A172 (cell line): ENCODE measurements at regions not wholly inside any gene's neighbourhood (a gene's known extent, or its start where the extent isn't known, plus 50 kb on each side); places are given as distances from the start of the nearest gene placed in this dataset.
A peak's percentile ranks its signal among the peaks of the same experiment; 100 is the strongest.
"Not testable (repeated sequence)": the region's sequence is repeated elsewhere in the genome, so short reads cannot be mapped to it uniquely, and the experiment has no call there.

ENCODE experiments used
- DNase-seq: peaks from one replicate; pipeline ENCODE4 v3.0.0-alpha.2; 2015; ENCODE audit warnings: low spot score

DNA sequence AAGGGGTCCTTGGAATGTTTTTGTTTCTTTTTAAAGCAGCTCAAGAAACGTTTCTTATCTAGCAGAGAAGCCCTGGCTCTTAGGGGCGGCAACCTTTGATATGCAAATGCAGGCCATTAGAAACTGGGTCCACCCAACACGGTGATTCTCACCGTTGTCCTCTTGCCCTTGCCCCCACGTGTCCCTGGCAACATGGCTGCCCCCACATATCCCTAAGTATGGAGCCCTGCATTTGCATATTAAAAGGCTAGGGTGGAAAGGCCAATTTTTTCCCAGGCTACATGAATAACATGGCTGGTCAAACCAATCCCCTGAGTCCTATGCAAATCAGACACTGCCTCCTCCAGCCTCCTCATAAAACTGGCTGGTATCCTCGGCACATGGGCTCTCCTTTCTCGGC is 230.1 kb upstream of the SPOPL start:
- no peak for DNase-seq

DNA sequence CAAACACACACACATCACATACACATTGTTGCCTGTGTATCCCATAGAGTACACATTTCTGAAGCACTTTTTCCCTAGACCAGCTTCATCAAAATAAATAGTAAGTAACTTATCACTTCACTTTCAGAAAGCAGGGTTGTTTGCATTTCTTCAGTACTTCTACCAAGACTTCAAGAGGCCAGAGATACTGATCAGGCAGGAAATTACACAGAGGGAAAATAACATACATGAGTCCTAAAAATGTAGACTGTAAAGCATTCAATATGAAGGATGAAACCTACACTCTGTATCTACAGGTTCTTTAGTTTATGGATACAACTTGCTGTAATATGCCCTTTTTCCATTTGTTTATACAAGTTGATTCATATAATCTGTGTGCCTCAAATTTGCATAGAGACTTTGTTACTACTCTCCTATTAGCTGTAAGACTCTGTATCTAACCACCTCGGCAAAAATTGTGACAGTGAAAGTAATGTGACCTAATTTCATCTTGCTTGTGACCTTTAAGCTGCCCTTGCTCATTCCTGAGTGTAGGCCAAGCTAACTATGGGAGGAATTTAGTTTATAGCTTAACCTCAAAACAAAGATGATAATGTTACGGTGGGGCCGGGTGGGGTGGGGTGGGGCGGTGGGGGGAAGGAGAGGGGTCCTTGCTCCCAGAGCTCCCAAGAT is 228.9 kb upstream of the SPOPL start:
- DNase-seq, result no peak

DNA sequence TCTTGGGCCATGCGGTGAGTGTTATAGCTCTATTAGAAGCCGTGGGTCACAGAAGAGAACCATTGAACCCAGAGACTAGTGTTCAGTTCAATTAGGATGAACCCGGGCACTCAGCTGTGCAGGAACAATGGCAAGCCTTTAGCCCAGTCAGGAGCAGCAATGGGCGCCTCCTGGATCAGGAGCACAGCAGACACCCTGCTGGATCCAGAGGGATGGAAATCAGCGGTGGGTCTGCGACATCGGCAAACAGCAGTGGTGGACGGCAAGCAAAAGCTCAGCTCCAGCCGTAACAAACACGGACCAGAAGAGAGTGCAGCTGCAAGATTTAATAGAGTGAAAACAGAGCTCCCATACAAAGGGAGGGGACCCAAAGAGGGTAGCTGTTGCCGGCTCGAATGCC is 228.3 kb upstream of the SPOPL start:
- DNase-seq, result not testable (repeated sequence)

DNA sequence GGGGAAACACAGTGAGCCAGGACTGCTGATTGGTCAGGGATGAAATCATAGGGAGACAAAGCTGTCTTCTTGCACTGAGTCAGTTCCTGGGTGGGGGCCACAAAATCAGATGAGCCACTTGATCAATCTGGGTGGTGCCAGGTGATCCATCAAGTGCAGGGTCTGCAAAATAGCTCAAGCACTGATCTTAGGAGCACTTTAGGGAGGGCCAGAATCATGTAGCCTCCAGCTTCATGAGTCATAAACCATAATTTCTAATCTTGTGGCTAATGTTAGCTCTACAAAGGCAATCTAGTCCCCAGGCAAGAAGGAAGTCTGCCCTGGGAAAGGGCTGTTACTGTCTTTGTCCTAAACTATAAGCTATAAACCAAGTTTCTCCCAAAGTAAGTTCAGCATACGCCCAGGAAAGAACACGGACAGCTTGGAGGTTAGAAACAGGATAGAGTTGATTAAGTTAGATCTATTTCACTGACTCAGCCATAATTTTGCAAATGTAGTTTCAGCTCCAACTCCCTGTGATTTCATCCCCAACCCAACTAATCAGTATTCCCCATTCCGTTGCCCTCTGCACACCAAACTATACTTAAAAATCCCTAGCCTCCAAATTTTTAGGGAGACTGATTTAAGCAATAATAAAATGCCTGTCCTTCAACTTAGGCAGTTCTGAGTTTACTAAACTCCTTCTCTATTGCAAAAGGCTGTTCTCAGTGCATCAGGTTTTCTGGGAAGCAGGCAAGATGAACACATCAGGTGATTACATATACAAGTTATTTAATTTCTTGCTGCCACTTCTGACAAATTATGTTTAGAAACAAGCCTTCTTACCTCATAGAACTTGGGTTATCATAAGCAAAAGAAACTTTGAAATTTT is 226.9 kb upstream of the SPOPL start:
- DNase-seq, result peak; percentile 90

DNA sequence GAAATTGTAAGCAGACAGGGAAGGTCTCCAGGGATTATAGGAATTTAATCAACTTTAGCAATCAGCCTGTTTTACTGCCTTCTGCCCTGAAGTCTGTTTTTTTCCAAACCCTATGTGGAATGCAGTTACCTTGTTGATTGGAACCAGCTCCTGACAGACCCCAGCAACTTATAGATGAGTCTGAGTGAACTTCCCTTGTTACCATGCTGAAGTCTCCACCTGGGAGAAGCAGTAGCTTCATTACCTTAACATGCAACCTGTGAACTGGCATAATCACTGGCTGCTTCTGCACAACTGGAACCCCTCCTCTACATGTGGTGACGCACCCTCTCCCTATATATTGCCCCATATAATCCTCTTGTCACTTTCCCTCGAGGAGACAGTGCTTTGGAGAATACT is 226.3 kb upstream of the SPOPL start:
- DNase-seq, result no peak

- peak; percentile 48 for DNase-seq
Observed at GRCh38 chr2:138275881-138276280, 225.7 kb upstream of the SPOPL start.

DNA sequence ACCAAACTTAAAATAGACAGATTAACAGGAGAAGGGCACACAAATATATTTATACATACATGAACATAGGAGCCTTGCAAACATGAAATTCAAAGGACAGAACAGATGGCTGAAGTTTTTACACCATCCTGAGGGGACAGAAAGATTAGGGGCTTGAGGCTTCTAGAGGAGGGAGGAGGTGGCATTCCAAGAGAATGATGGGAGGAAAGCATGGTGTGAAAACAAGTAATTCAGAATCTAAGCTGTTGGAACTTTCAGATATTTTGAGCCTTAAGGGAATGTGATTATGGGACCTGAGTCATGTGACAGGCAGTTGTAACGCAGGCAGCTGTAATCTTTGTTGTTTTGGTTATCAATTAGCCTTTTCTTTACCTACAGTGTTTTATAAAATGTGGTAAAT is 225.2 kb upstream of the SPOPL start:
- DNase-seq, result peak; percentile 23

DNA sequence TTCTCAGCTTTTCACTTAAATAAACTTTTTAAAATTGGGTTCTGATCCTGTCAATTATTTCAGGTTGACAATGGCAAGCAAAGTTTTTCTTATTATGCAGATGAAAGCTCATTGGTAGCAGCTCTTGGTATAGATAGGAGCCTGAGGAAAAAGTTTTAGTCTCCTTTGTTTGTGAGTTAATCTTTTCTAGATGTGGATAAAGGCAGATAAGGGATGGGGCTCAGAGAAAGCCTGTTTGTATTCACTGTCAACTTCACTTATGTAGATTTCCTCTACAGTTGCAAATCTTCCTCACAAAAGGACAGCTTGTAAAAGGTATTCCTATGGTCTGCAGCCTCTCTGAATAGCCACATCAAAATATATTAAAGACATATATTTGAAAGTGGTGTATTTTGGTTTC is 224.5 kb upstream of the SPOPL start:
- no peak for DNase-seq

DNA sequence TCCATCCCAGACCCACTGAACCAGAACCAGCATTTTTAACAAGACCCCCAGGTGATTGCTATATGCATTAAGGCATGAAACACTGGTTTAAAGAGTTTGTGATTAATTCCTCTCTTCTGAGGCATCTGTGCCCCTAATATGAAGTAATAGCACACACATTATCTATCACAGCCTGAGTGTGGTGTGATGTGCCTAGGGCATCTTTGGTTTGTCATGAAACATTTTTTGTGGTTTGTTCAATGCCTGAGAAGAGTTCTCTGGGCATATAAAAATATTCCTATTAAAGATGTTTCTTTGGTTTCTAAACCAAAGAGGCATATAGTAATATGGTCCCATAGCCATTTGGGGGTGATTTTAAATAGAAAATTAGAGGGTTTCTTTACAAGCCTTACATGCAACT is 221.7 kb upstream of the SPOPL start:
- DNase-seq, result no peak

DNA sequence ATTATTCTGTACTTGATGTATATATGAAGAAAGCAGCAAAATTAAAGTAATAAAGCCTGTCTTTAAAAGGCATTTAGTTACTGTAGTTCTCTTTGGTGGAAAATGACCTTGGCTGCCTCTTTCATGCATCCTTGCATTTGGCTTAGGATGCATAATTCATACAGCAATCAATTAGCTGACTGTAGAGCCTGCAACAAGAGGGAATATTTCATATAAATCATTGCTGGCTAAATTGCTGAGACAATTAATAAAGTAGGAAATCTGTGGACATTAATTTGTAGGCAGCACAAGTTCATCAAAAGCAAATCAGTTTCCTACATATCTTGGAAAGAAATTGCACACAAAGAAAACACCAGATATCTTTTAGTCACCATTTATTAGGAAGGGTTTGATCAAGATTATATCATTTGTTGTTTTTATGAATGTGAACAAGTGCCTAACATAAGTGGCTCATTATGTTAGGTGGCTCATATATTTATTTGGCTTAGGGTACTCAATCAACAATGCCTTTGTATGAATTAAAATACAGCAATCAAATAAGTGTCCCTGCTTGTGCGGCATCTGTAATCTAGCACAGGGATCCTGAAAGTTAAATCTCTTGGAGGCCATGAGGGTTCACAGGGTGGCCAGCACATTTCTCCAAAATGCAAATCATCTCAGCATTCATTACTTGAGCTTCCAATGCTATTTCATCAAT is 220.4 kb upstream of the SPOPL start:
- DNase-seq, result no peak

- DNase-seq, result no peak
Observed at GRCh38 chr2:138282014-138282672, 219.4 kb upstream of the SPOPL start.

GRCh38 chr2:138291805-138292204 is 209.8 kb upstream of the SPOPL start:
- no peak for DNase-seq

DNA sequence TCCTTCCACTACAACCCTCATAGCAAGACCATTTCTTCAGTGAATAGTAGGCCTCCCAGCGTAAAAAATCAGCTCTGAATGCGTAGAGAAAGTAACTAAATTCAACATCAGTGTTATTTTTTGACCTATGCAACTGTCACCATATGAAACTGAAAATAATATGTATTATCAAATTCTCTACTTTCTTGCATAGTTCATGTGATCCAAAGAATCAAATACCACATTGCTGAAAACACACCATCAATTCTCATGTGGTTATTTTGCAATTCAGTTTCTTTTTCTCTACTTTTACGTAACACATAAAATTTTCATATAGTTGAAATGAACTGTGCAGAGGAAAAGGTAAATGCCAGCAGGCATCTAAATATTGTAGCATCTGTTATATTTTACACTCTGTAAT is 208.5 kb upstream of the SPOPL start:
- DNase-seq, result no peak

- DNase-seq, result no peak
Observed at GRCh38 chr2:138293549-138293948, 208.0 kb upstream of the SPOPL start.

- DNase-seq, result no peak
Observed at GRCh38 chr2:138294451-138294850, 207.1 kb upstream of the SPOPL start.

GRCh38 chr2:138296365-138296764 is 205.2 kb upstream of the SPOPL start:
- DNase-seq, result no peak

DNA sequence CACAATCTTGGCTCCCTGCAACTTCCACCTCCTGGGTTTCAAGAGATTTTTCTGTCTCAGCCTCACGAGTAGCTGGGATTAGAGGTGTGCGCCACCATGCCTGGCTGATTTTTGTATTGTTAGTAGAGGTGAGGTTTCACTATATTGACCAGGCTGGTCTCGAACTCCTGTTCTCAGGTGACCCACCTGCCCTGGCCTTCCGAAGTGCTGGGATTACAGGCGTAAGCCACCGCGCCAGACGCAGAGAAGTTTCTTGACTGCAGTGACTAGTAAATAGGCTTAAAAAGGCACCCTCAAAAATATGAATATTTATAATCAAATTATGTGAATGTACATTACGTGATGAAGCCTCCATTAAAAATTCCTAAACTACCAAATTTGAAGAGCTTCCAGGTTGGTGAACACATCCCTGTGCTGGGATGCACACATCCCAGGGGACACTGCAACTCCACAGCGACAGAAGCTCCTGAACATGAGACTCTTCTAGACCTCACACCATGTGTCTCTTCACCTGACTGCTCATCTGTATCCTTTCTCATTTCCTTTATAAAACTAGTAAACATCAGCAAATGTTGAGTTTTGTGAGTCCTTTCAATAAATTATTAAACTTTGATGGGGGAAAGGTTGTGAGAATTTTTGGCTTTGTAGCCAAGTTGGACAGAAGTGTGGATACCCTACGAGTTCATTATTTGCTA is 203.3 kb upstream of the SPOPL start:
- no peak for DNase-seq

- no peak for DNase-seq
Observed at GRCh38 chr2:138298900-138299299, 202.7 kb upstream of the SPOPL start.

GRCh38 chr2:138306626-138307025 is 194.9 kb upstream of the SPOPL start:
- DNase-seq, result no peak

GRCh38 chr2:138307099-138307498 is 194.5 kb upstream of the SPOPL start:
- no peak for DNase-seq

GRCh38 chr2:138309760-138310159 is 191.8 kb upstream of the SPOPL start:
- no peak for DNase-seq

DNA sequence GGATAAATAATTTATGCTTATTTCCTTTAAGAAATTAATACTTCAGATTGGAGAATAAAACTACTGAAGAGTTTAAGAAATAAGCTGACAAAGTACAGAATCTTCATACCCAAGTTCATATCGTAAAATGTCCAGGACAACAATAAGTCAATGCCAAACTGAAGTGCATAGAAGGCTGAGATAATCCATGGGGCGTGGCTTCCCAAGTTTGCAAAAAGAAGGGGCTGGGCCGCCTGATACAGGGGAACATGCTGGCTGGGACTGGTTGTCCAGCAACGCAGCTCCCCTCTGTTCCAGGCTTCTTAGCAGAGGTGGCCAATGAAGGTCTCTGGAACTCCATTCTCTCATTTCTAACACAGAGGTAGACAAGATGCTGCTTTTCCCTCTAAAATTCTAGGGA is 189.5 kb upstream of the SPOPL start:
- DNase-seq, result no peak
